IPS-15b (cell line): ENCODE measurements at regions not wholly inside any gene's neighbourhood (a gene's known extent, or its start where the extent isn't known, plus 50 kb on each side); places are given as distances from the start of the nearest gene placed in this dataset.

Experiments
- H3K27me3 ChIP-seq: one replicate; pipeline ENCODE4 v1.6.1; 2013; ENCODE audit warnings: low read length; ENCODE audit not compliant: control insufficient read depth, insufficient read depth
- H3K36me3 ChIP-seq: one replicate; pipeline ENCODE4 v1.6.1; 2013; ENCODE audit warnings: low read length; ENCODE audit not compliant: control insufficient read depth, insufficient read depth
- H3K4me1 ChIP-seq: one replicate; pipeline ENCODE4 v1.6.1; 2013; ENCODE audit warnings: mild to moderate bottlenecking, low read length; ENCODE audit not compliant: control insufficient read depth, insufficient read depth
- H3K4me3 ChIP-seq: one replicate; pipeline ENCODE4 v1.5.1; 2013; ENCODE audit warnings: low read depth, low read length
- H3K9ac ChIP-seq: one replicate; pipeline ENCODE4 v1.6.1; 2013; ENCODE audit warnings: low read depth, mild to moderate bottlenecking, low read length
- H3K9me3 ChIP-seq: one replicate; pipeline ENCODE4 v1.6.1; 2013; ENCODE audit warnings: mild to moderate bottlenecking, low read length; ENCODE audit not compliant: control insufficient read depth, insufficient read depth

DNA sequence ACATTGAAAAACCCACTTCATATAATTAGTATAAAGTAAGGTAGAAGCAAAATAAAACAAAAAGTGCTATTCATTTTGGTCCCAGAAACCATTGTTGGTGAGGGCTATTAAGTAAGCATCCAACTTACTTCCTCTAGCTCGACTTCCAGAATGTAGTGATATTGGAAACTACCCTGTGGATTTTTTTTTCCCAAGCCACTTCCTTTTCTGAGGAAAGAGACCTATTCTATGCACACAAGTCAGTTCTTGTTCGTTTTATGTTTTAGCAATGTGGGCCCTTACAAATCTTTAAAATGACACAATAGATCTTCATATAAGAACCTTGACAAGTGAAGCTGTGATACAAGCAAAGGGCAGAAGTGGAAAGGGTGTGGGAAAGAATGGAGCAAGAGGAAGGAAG, 402.0 kb upstream of the TBL1XR1 start:
- Histone ChIP-seq H3K4me1 (peaks cover 11% of the 10 kb centered on the region), H3K36me3 (no peaks in the 10 kb centered on the region), H3K4me3 (no peak overlapping the region), H3K9me3 (no peaks in the 10 kb centered on the region), H3K9ac (no peak overlapping the region), H3K27me3 (no peaks in the 10 kb centered on the region)

DNA sequence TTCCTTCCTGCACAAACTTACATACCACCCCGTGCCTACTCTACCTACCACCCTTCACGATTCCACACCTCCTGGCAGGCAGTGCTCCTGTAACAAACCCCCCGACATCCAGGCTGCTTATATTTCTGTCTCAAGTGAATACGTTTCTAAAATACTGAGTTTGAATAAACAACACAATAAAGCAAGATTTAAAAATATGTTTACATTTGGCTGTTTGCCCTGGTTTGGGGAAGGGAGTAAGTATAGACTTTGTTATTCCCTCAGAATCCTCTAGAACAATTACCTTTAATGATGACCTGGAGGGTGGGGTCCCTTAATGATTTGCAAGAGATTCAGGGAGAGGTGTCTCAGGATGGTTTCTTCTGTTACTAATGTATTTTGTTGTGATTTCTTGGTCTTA, 402.6 kb upstream of the TBL1XR1 start:
- peaks cover 11% of the 10 kb centered on the region for H3K4me1 ChIP-seq
- no peak overlapping the region for H3K9ac ChIP-seq
- no peaks in the 10 kb centered on the region for H3K27me3 ChIP-seq
- H3K36me3 ChIP-seq, result no peaks in the 10 kb centered on the region
- no peak overlapping the region for H3K4me3 ChIP-seq
- no peaks in the 10 kb centered on the region for H3K9me3 ChIP-seq

DNA sequence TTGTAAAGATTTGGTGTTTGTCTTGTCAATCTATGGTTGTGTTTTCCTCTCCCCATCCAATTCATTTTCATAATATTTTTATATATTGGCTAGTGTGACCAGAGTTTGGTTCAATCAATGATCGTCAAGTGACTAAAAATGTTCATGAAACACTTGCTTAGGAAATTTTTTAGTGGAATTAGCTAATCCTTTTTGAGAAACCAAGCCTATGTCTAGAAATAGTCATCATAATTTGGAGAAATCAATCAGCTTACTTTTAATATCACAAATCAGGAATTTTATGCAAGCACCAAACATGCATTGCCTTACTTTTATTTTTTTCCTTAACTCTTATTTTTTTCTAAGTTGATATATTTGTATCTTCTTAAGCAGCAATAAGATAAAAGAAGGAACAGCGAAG, 403.1 kb upstream of the TBL1XR1 start:
- peaks cover 11% of the 10 kb centered on the region for H3K4me1 ChIP-seq
- no peak overlapping the region for H3K9ac ChIP-seq
- H3K9me3 ChIP-seq, result no peaks in the 10 kb centered on the region
- H3K36me3 ChIP-seq, result no peaks in the 10 kb centered on the region
- no peak overlapping the region for H3K4me3 ChIP-seq
- no peaks in the 10 kb centered on the region for H3K27me3 ChIP-seq

DNA sequence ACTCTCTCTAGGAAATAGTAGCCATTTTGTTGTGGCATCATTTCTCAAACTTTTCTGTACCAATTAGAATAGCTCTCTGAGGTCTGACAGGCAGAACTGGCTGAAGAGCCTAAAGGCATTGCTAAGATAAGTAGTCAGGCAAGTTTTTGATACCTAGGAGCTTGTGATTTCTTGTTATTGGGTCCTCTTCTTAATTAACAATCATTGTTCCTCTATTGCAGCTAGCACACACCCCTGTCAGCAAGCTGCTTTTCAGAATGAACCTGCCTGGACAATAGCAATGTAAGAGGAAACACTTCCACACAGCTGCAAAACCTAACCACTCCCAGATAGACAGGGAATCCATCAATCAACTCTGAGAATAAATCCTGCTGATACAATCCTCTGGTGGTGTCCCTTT, 403.9 kb upstream of the TBL1XR1 start:
- Histone ChIP-seq H3K27me3 (no peaks in the 10 kb centered on the region), H3K9me3 (no peaks in the 10 kb centered on the region), H3K4me1 (peaks cover 11% of the 10 kb centered on the region), H3K9ac (no peak overlapping the region), H3K36me3 (no peaks in the 10 kb centered on the region), H3K4me3 (no peak overlapping the region)

DNA sequence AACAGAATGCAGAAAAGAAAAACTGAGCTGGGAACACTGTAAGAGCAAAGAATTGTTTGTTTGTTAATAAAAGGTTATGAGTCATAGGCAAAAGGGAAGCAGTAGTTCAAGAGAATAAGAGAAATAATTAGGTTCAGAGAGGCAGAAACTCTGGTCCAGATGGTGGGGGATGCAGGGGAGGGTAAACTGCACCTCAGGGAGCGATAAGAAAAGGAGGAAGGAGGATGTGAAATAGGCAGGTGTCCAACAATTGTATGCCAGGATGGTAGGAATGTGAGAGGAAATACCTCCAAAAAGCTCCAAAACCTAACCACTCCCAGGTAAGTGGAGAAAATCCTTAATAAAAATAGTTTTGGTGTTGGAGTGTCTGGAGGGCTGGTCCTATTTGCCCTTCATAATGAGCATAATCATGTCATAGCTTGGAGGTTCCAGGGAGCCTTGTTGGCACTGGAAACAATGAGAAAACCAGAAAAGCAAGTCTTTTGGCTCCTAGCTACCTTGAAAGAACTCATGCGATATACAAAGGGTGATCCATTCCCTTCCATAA, 405.4 kb upstream of the TBL1XR1 start:
- no peak overlapping the region for H3K4me3 ChIP-seq
- no peaks in the 10 kb centered on the region for H3K9me3 ChIP-seq
- H3K27me3 ChIP-seq, result no peaks in the 10 kb centered on the region
- no peaks in the 10 kb centered on the region for H3K36me3 ChIP-seq
- no peak overlapping the region for H3K9ac ChIP-seq
- peaks cover 9% of the 10 kb centered on the region for H3K4me1 ChIP-seq

DNA sequence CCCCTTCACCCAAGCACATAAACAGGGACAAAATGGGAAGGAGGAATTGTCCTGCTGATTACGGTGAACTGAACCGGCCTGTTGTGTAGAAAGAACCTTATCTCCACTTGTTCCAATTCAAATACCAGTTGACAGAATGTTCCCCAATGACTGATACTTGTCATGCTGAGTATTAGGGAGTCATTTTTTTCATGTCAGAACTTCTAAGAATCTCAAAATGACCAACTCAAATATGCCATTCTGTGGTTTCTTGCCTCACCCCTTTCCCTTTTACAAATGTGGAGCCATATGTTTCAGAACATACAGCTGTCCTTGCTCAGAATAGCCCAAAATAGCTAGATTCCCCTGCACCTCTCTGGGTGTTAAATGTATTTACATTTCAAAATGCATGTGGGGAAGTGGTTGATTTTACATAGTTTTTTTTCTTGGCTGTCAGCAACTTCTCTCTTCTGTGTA, 405.9 kb upstream of the TBL1XR1 start:
- Histone ChIP-seq H3K36me3 (no peaks in the 10 kb centered on the region), H3K27me3 (no peaks in the 10 kb centered on the region), H3K4me1 (peaks cover 4% of the 10 kb centered on the region), H3K9me3 (no peaks in the 10 kb centered on the region), H3K9ac (no peak overlapping the region), H3K4me3 (no peak overlapping the region)

DNA sequence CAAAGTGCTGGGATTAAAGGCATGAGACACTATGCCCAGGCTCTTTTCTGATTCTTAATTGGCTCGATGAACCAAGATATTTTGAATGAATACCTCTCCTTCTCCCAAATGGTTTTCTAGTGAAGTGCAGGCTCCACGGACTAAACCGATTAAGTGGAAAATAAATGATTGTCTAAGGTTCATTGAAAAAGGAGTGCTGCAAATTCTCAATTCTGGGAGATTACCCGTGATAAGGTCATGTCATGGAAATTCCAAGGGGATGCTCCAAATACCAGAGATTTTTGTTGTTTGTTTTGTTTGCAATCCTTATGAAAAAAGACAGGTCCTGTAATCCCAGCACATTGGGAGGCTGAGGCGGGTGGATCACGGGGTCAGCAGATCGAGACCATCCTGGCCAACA, 406.9 kb upstream of the TBL1XR1 start:
- Histone ChIP-seq H3K9ac (no peak overlapping the region), H3K9me3 (no peaks in the 10 kb centered on the region), H3K4me1 (no peaks in the 10 kb centered on the region), H3K27me3 (no peaks in the 10 kb centered on the region), H3K4me3 (no peak overlapping the region), H3K36me3 (no peaks in the 10 kb centered on the region)

DNA sequence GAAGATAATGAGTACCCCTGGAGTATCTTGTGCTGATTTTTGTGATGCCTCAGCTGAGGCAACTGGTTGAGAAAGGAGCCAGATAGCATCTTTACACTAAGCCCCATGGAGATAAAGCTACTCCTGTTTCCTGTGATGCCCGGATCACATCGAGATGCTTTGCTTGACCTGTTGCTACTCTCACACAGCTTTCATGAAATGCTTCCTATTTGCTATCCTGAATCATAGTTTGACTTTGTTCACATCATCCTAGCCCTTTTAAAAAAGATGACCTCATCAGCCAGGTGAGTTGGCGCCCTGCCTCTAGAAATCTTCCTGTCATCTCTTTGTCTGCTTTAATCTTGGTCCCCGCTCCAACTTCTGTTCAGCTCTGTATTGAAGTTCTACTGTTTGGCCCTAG, 409.6 kb upstream of the TBL1XR1 start:
- Histone ChIP-seq H3K36me3 (no peaks in the 10 kb centered on the region), H3K4me3 (no peak overlapping the region), H3K4me1 (peaks cover 18% of the 10 kb centered on the region), H3K27me3 (no peaks in the 10 kb centered on the region), H3K9me3 (no peaks in the 10 kb centered on the region), H3K9ac (no peak overlapping the region)

DNA sequence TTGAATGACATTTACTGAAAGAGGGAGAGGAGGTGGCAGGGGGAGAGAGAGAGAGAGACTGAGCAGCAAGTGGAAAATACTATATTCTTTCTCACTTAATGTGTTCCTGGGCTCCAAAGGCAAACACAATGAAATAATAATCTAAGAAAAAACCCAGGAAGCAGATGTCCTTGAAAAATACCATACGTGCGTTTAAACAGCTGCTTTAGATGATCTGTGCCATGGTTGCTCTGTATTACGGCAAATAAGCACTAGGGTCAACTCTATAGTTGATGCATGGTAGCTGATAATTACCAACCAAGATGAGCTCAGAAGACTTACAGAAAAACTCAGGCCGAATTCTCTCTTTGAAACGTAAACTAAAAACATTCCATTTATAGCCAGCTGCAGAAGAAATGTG, 410.3 kb upstream of the TBL1XR1 start:
- Histone ChIP-seq H3K27me3 (no peaks in the 10 kb centered on the region), H3K9ac (no peak overlapping the region), H3K36me3 (no peaks in the 10 kb centered on the region), H3K9me3 (no peaks in the 10 kb centered on the region), H3K4me3 (no peak overlapping the region), H3K4me1 (peaks cover 19% of the 10 kb centered on the region)

DNA sequence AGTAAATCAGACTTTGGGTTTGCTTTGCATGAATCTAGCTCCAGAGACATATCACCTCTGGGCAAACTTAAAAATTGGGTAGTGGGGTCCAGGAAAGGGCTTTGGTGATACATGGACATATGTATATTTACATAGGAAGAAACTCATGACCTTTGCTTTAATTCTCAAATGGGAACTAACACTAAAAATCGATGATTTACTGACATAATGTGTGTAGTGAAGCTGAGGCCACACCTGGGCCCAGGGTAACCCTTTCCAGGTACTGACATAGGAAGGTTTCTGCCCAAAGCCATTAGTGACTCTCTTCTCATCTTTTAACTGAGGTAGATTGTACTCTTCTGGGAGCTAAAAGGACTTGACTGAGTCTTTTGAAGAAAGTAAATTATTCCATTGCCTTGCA, 411.2 kb upstream of the TBL1XR1 start:
- Histone ChIP-seq H3K36me3 (no peaks in the 10 kb centered on the region), H3K4me1 (peaks cover 19% of the 10 kb centered on the region), H3K9me3 (no peaks in the 10 kb centered on the region), H3K9ac (no peak overlapping the region), H3K27me3 (no peaks in the 10 kb centered on the region), H3K4me3 (no peak overlapping the region)

DNA sequence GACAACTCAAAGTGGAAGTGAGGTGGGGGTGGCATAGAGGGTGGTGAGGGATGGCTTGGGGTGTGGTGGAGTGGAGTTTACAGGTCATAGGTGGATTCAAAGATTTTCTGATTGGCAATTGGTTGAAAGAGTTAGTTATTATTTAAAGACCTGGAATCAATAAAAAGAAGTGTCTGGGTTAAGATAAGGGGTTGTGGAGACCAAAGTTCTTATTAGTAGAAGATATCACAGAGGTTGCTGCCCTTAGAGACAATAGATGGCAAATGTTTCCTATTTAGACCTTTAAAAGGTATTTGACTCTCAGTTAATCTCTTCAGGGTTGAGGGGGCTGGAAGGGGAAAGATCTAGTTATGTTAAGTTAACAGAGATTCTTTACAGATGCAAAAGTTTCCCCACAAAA, 412.3 kb upstream of the TBL1XR1 start:
- no peaks in the 10 kb centered on the region for H3K9me3 ChIP-seq
- no peak overlapping the region for H3K9ac ChIP-seq
- H3K4me1 ChIP-seq, result peaks cover 19% of the 10 kb centered on the region
- H3K4me3 ChIP-seq, result no peak overlapping the region
- no peaks in the 10 kb centered on the region for H3K36me3 ChIP-seq
- no peaks in the 10 kb centered on the region for H3K27me3 ChIP-seq

DNA sequence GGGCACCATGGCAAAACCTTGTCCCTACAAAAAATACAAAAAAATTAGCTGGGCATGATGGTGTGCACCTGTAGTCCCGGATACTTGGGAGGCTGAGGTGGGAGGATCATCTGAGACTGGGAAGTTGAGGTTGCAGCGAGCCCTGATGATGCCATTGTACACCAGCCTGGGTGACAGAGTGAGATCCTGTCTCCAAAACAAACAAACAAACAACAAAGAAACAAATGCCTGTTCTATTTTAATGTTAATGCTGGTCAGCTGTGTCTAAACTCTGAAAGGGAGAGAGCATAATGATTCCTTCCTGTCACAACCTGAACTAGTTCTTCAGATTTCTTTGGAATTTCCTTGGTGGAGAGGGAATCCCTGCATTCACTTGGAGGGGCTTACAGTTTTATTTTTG, 413.0 kb upstream of the TBL1XR1 start:
- no peaks in the 10 kb centered on the region for H3K27me3 ChIP-seq
- no peak overlapping the region for H3K4me3 ChIP-seq
- no peaks in the 10 kb centered on the region for H3K36me3 ChIP-seq
- peaks cover 19% of the 10 kb centered on the region for H3K4me1 ChIP-seq
- H3K9me3 ChIP-seq, result no peaks in the 10 kb centered on the region
- no peak overlapping the region for H3K9ac ChIP-seq
